Naive thymus-derived CD8-positive, alpha-beta T cell (primary cell): ENCODE measurements at regions not wholly inside any gene's neighbourhood (a gene's known extent, or its start where the extent isn't known, plus 50 kb on each side); places are given as distances from the start of the nearest gene placed in this dataset.
A peak's percentile ranks its signal among the peaks of the same experiment; 100 is the strongest.
"Not testable (repeated sequence)": the region's sequence is repeated elsewhere in the genome, so short reads cannot be mapped to it uniquely, and the experiment has no call there.

Experiments
- ATAC-seq, 2 donors: fragments of 150-1000 bp; cut with Tn5 transposase in 1 of 2; sonication (Bioruptor Pico), chemical (Tn5 transposase) in 1 of 2; 1 replicate in 1 of 2; 2 replicates in 1 of 2; pipeline ENCODE4 v1.10.0; 2021; ENCODE audit warnings: mild to moderate bottlenecking in 2 of 2, moderate library complexity in 2 of 2
- POLR2A ChIA-PET: fragments of 350-600 bp; sonication (Branson Sonifier 250); formaldehyde crosslinking; loops from one replicate; lab custom pipeline; 2021; ENCODE audit warnings: antibody characterized with exemption; lab: Charles Lee
- DNase-seq, 10 donors: peaks; one replicate each; pipeline versions ENCODE4 v3.0.0 to v3.0.0-alpha.2; 2020 to 2022
- H3K27ac Mint-ChIP-seq, 10 donors: one replicate each; pipeline ENCODE4 v1.8.0; 2020 to 2022; ENCODE audit warnings: mild to moderate bottlenecking in 10 of 10, mixed read lengths in 10 of 10, moderate library complexity in 4 of 10, inconsistent platforms in 1 of 10
- H3K27me3 Mint-ChIP-seq, 5 donors: one replicate each; pipeline ENCODE4 v1.8.0; 2021 to 2022; ENCODE audit warnings: mixed read lengths in 5 of 5
- H3K36me3 Mint-ChIP-seq, 3 donors: one replicate each; pipeline ENCODE4 v1.8.0; 2020 to 2022; ENCODE audit warnings: mixed read lengths in 3 of 3, mild to moderate bottlenecking in 2 of 3, inconsistent platforms in 1 of 3
- H3K4me1 Mint-ChIP-seq, 4 donors: one replicate each; pipeline ENCODE4 v1.8.0; 2021 to 2022; ENCODE audit warnings: mixed read lengths in 4 of 4
- H3K4me3 Mint-ChIP-seq, 10 donors: one replicate each; pipeline ENCODE4 v1.8.0; 2020 to 2022; ENCODE audit warnings: mild to moderate bottlenecking in 10 of 10, mixed read lengths in 10 of 10, moderate library complexity in 6 of 10, inconsistent platforms in 1 of 10
- H3K9me3 Mint-ChIP-seq, 9 donors: one replicate each; pipeline ENCODE4 v1.8.0; 2020 to 2022; ENCODE audit warnings: mixed read lengths in 9 of 9, mild to moderate bottlenecking in 3 of 9, inconsistent platforms in 1 of 9, moderate library complexity in 1 of 9

GRCh38 chr14:97061714-97062113 is 264.5 kb downstream of the VRK1 start:
- H3K36me3 Mint-ChIP-seq = peaks cover 0 to 4% (median 0%) of the 10 kb centered on the region in 3 donors
- DNase-seq (no peak), ATAC-seq (no peak)
- H3K27me3 Mint-ChIP-seq = peaks cover 0 to 22% (median 7%) of the 10 kb centered on the region in 5 donors
- peaks cover 0 to 8% (median 2%) of the 10 kb centered on the region in 4 donors for H3K4me1 Mint-ChIP-seq
- POLR2A ChIA-PET = no interaction called here
- H3K27ac Mint-ChIP-seq = no peak overlapping the region
- H3K9me3 Mint-ChIP-seq = no peaks in the 10 kb centered on the region
- H3K4me3 Mint-ChIP-seq = no peak overlapping the region

- Mint-ChIP-seq H3K4me1 (peaks cover 0 to 8% (median 2%) of the 10 kb centered on the region in 4 donors), H3K36me3 (peaks cover 0 to 2% (median 0%) of the 10 kb centered on the region in 3 donors), H3K27me3 (peaks cover 0 to 22% (median 6%) of the 10 kb centered on the region in 5 donors), H3K9me3 (no peaks in the 10 kb centered on the region), H3K4me3 (no peak overlapping the region), H3K27ac (peak overlapping the region in 1 of 10 donors; percentile 67)
- POLR2A ChIA-PET = interaction anchor here (0.7 kb wide), 1 partner anchor 66 kb away, joined by 4 read pairs; no protein-coding TSS in a partner anchor
- no peak for ATAC-seq
- DNase-seq = no peak
These were observed 268.3 kb downstream of the VRK1 start for GRCh38 chr14:97065305-97066067.

- POLR2A ChIA-PET = interaction anchor here (0.7 to 0.8 kb wide), 2 partner anchors 18 to 65 kb away, joined by 3 to 4 read pairs; no protein-coding TSS in a partner anchor
- peaks cover 0 to 10% (median 2%) of the 10 kb centered on the region in 4 donors for H3K4me1 Mint-ChIP-seq
- H3K4me3 Mint-ChIP-seq = no peak overlapping the region
- DNase-seq (no peak), ATAC-seq (no peak)
- H3K36me3 Mint-ChIP-seq = peaks cover 0 to 2% (median 0%) of the 10 kb centered on the region in 3 donors
- H3K9me3 Mint-ChIP-seq = no peaks in the 10 kb centered on the region
- no peak overlapping the region for H3K27ac Mint-ChIP-seq
- peaks cover 0 to 22% (median 6%) of the 10 kb centered on the region in 5 donors for H3K27me3 Mint-ChIP-seq
These were observed 269.1 kb downstream of the VRK1 start for GRCh38 chr14:97066068-97066899.

- ATAC-seq, POLR2A ChIA-PET: not testable (repeated sequence)
- H3K27me3 Mint-ChIP-seq = peaks cover 0 to 22% (median 6%) of the 10 kb centered on the region in 5 donors
These were observed 271.1 kb downstream of the VRK1 start for GRCh38 chr14:97068293-97068692.

GRCh38 chr14:97070259-97070658 is 273.1 kb downstream of the VRK1 start:
- Mint-ChIP-seq H3K27me3 (peaks cover 0 to 10% (median 2%) of the 10 kb centered on the region in 5 donors), H3K4me3 (no peak overlapping the region), H3K9me3 (no peaks in the 10 kb centered on the region), H3K36me3 (no peaks in the 10 kb centered on the region), H3K27ac (no peak overlapping the region), H3K4me1 (peaks cover 5 to 8% (median 6%) of the 10 kb centered on the region in 4 donors)
- ATAC-seq = no peak
- DNase-seq = no peak
- POLR2A ChIA-PET = no interaction called here

More at GRCh38 chr14:97068293-97068692, 271.1 kb downstream of the VRK1 start:
- H3K36me3 Mint-ChIP-seq, H3K9me3 Mint-ChIP-seq, DNase-seq: not testable (repeated sequence)
- Mint-ChIP-seq H3K27ac (peak overlapping the region in 2 of 10 donors; percentile 1 to 2), H3K4me3 (peak overlapping the region in 1 of 10 donors; percentile 39), H3K4me1 (peaks cover 0 to 10% (median 2%) of the 10 kb centered on the region in 4 donors)

- H3K36me3 Mint-ChIP-seq = no peaks in the 10 kb centered on the region
- ATAC-seq = no peak
- POLR2A ChIA-PET = no interaction called here
- no peak for DNase-seq
- H3K9me3 Mint-ChIP-seq = no peaks in the 10 kb centered on the region
- peaks cover 0 to 1% (median 0%) of the 10 kb centered on the region in 5 donors for H3K27me3 Mint-ChIP-seq
- no peak overlapping the region for H3K27ac Mint-ChIP-seq
- H3K4me3 Mint-ChIP-seq = no peak overlapping the region
- H3K4me1 Mint-ChIP-seq = peaks cover 3 to 11% (median 6%) of the 10 kb centered on the region in 4 donors
These were observed 274.0 kb downstream of the VRK1 start for GRCh38 chr14:97071177-97071576.

- Mint-ChIP-seq H3K27ac (peak overlapping the region in 1 of 10 donors; percentile 8), H3K27me3 (peaks cover 0 to 9% (median 6%) of the 10 kb centered on the region in 5 donors), H3K4me3 (peak overlapping the region in 1 of 10 donors; percentile 20), H3K9me3 (no peaks in the 10 kb centered on the region), H3K36me3 (no peaks in the 10 kb centered on the region), H3K4me1 (peaks cover 14 to 23% (median 22%) of the 10 kb centered on the region in 4 donors)
- ATAC-seq (no peak), DNase-seq (no peak)
- POLR2A ChIA-PET = no interaction called here
These were observed 276.4 kb downstream of the VRK1 start for GRCh38 chr14:97073622-97074021.

- no peak for DNase-seq
- H3K4me3 Mint-ChIP-seq = no peak overlapping the region
- POLR2A ChIA-PET = no interaction called here
- no peaks in the 10 kb centered on the region for H3K9me3 Mint-ChIP-seq
- no peak for ATAC-seq
- H3K27me3 Mint-ChIP-seq = peaks cover under 1 to 16% (median 6%) of the 10 kb centered on the region in 5 donors
- no peak overlapping the region for H3K27ac Mint-ChIP-seq
- peaks cover 17 to 23% (median 22%) of the 10 kb centered on the region in 4 donors for H3K4me1 Mint-ChIP-seq
- H3K36me3 Mint-ChIP-seq = no peaks in the 10 kb centered on the region
These were observed 277.3 kb downstream of the VRK1 start for GRCh38 chr14:97074456-97074855.

GRCh38 chr14:97074856-97075255 is 277.7 kb downstream of the VRK1 start:
- no peak for ATAC-seq
- POLR2A ChIA-PET = no interaction called here
- peaks cover 17 to 23% (median 22%) of the 10 kb centered on the region in 4 donors for H3K4me1 Mint-ChIP-seq
- peaks cover 1 to 20% (median 6%) of the 10 kb centered on the region in 5 donors for H3K27me3 Mint-ChIP-seq
- no peak overlapping the region for H3K4me3 Mint-ChIP-seq
- no peak overlapping the region for H3K27ac Mint-ChIP-seq
- no peaks in the 10 kb centered on the region for H3K36me3 Mint-ChIP-seq
- DNase-seq = no peak
- H3K9me3 Mint-ChIP-seq = no peaks in the 10 kb centered on the region

GRCh38 chr14:97077253-97077653 is 280.1 kb downstream of the VRK1 start:
- peaks cover 15 to 23% (median 22%) of the 10 kb centered on the region in 4 donors for H3K4me1 Mint-ChIP-seq
- H3K9me3 Mint-ChIP-seq = no peaks in the 10 kb centered on the region
- H3K27me3 Mint-ChIP-seq = peaks cover 1 to 26% (median 6%) of the 10 kb centered on the region in 5 donors
- DNase-seq (peak in 4 of 10 donors; percentile 1 to 26 (median 7)), ATAC-seq (peak in 1 of 2 donors; percentile 49)
- H3K27ac Mint-ChIP-seq = peak overlapping the region in 1 of 10 donors; percentile 27
- POLR2A ChIA-PET = no interaction called here
- H3K36me3 Mint-ChIP-seq = no peaks in the 10 kb centered on the region
- peak overlapping the region in 6 of 10 donors; percentile 7 to 59 (median 22) for H3K4me3 Mint-ChIP-seq

GRCh38 chr14:97077687-97078086 is 280.5 kb downstream of the VRK1 start:
- POLR2A ChIA-PET = no interaction called here
- ATAC-seq (peak in 1 of 2 donors; percentile 16), DNase-seq (no peak)
- H3K4me1 Mint-ChIP-seq = peaks cover 15 to 23% (median 22%) of the 10 kb centered on the region in 4 donors
- H3K4me3 Mint-ChIP-seq = peak overlapping the region in 4 of 10 donors; percentile 7 to 59 (median 18)
- no peaks in the 10 kb centered on the region for H3K9me3 Mint-ChIP-seq
- peaks cover 1 to 26% (median 6%) of the 10 kb centered on the region in 5 donors for H3K27me3 Mint-ChIP-seq
- peak overlapping the region in 1 of 10 donors; percentile 27 for H3K27ac Mint-ChIP-seq
- H3K36me3 Mint-ChIP-seq = no peaks in the 10 kb centered on the region

- Mint-ChIP-seq H3K4me1 (peaks cover 12 to 16% (median 15%) of the 10 kb centered on the region in 4 donors), H3K27ac (no peak overlapping the region), H3K4me3 (no peak overlapping the region), H3K36me3 (peaks cover 0 to 12% (median 10%) of the 10 kb centered on the region in 3 donors), H3K27me3 (peaks cover 1 to 26% (median 7%) of the 10 kb centered on the region in 5 donors), H3K9me3 (peaks cover 0 to 13% (median 3%) of the 10 kb centered on the region in 9 donors)
- ATAC-seq = no peak
- POLR2A ChIA-PET = no interaction called here
- DNase-seq = no peak
These were observed 283.8 kb downstream of the VRK1 start for GRCh38 chr14:97080991-97081390.
